ENCODE measurements at regions not wholly inside any gene's neighbourhood (a gene's known extent, or its start where the extent isn't known, plus 50 kb on each side); places are given as distances from the start of the nearest gene placed in this dataset.

DNA sequence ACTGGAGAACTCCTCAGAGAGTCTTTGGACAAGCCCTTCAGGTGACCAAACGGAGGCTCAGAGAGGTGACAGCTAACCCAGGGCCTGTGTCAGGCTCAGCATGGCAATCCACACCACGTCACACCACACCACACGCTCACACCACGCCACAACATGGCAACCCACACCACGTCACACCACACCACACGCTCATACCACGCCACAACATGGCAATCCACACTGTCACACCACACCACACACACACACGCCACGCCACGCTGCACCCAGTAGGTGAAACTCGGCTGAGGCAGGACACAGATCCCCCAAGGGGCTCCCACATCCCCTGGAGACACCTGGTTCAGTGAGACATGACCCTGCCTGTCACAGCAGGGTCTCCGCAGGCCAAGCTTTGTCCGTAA is 107.3 kb downstream of the PDGFA start:
- TF ChIP-seq, protein P1, sequence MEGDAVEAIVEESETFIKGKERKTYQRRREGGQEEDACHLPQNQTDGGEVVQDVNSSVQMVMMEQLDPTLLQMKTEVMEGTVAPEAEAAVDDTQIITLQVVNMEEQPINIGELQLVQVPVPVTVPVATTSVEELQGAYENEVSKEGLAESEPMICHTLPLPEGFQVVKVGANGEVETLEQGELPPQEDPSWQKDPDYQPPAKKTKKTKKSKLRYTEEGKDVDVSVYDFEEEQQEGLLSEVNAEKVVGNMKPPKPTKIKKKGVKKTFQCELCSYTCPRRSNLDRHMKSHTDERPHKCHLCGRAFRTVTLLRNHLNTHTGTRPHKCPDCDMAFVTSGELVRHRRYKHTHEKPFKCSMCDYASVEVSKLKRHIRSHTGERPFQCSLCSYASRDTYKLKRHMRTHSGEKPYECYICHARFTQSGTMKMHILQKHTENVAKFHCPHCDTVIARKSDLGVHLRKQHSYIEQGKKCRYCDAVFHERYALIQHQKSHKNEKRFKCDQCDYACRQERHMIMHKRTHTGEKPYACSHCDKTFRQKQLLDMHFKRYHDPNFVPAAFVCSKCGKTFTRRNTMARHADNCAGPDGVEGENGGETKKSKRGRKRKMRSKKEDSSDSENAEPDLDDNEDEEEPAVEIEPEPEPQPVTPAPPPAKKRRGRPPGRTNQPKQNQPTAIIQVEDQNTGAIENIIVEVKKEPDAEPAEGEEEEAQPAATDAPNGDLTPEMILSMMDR (IDR thresholded peaks at IDR 0.05) = no peak
- no peak for TF ChIP-seq POLR2A (IDR thresholded peaks at IDR 0.05)

Measured in thyroid gland (tissue), 4 donors.